Mucosa of rectum (tissue), 2 donors: ENCODE measurements at regions not wholly inside any gene's neighbourhood (a gene's known extent, or its start where the extent isn't known, plus 50 kb on each side); places are given as distances from the start of the nearest gene placed in this dataset.
"Not testable (repeated sequence)": the region's sequence is repeated elsewhere in the genome, so short reads cannot be mapped to it uniquely, and the experiment has no call there.

Experiments used
- H3K27ac ChIP-seq, 2 donors: one replicate each; pipeline ENCODE4 v1.7.0; 2013; ENCODE audit warnings: inconsistent platforms in 2 of 2, low read depth in 2 of 2, low read length in 2 of 2
- H3K27me3 ChIP-seq, 2 donors: one replicate each; pipeline ENCODE4 v1.7.0; 2013; ENCODE audit warnings: low read length in 2 of 2; ENCODE audit not compliant: control insufficient read depth in 2 of 2, insufficient read depth in 2 of 2
- H3K36me3 ChIP-seq, 2 donors: one replicate each; pipeline ENCODE4 v1.7.0; 2013; ENCODE audit warnings: low read length in 2 of 2; ENCODE audit not compliant: control insufficient read depth in 2 of 2, insufficient read depth in 2 of 2
- H3K4me1 ChIP-seq, 2 donors: one replicate each; pipeline ENCODE4 v1.7.0; 2013; ENCODE audit warnings: low read length in 2 of 2, mild to moderate bottlenecking in 1 of 2; ENCODE audit not compliant: control insufficient read depth in 2 of 2, insufficient read depth in 2 of 2
- H3K4me3 ChIP-seq, 2 donors: one replicate each; pipeline ENCODE4 v1.7.0; 2013; ENCODE audit warnings: low read length in 2 of 2
- H3K9ac ChIP-seq, 2 donors: one replicate each; pipeline ENCODE4 v1.7.0; 2013; ENCODE audit warnings: low read length in 2 of 2, low read depth in 1 of 2, mild to moderate bottlenecking in 1 of 2
- H3K9me3 ChIP-seq, 2 donors: one replicate each; pipeline ENCODE4 v1.7.0; 2013; ENCODE audit warnings: low read length in 2 of 2; ENCODE audit not compliant: control insufficient read depth in 2 of 2
- donor health status: healthy.
- donor health status: Normal muscosa, but diverticular disease.

GRCh38 chrX:3843522-3844145, 130.2 kb upstream of the PRKX start:
- H3K4me1 ChIP-seq, H3K27ac ChIP-seq, H3K9me3 ChIP-seq, H3K27me3 ChIP-seq, H3K36me3 ChIP-seq, H3K9ac ChIP-seq, H3K4me3 ChIP-seq: not testable (repeated sequence)

GRCh38 chrX:3842822-3843521, 129.5 kb upstream of the PRKX start:
- not testable (repeated sequence) for H3K27ac ChIP-seq, H3K9me3 ChIP-seq, H3K27me3 ChIP-seq, H3K4me1 ChIP-seq, H3K9ac ChIP-seq, H3K36me3 ChIP-seq
- H3K4me3 ChIP-seq, result peak overlapping the region; percentile 48 to 57

- not testable (repeated sequence) for H3K4me3 ChIP-seq, H3K9ac ChIP-seq, H3K27ac ChIP-seq, H3K9me3 ChIP-seq, H3K27me3 ChIP-seq, H3K36me3 ChIP-seq, H3K4me1 ChIP-seq
Measured at GRCh38 chrX:3838754-3839153, 125.3 kb upstream of the PRKX start.

- H3K9me3 ChIP-seq, H3K36me3 ChIP-seq, H3K9ac ChIP-seq, H3K4me3 ChIP-seq, H3K27me3 ChIP-seq, H3K27ac ChIP-seq, H3K4me1 ChIP-seq: not testable (repeated sequence)
Measured at GRCh38 chrX:3837958-3838643, 124.7 kb upstream of the PRKX start.

GRCh38 chrX:3837211-3837610, 123.8 kb upstream of the PRKX start:
- not testable (repeated sequence) for H3K36me3 ChIP-seq, H3K4me3 ChIP-seq, H3K27ac ChIP-seq, H3K9me3 ChIP-seq, H3K4me1 ChIP-seq, H3K9ac ChIP-seq, H3K27me3 ChIP-seq

GRCh38 chrX:3833761-3834542, 120.5 kb upstream of the PRKX start:
- not testable (repeated sequence) for H3K36me3 ChIP-seq, H3K27me3 ChIP-seq, H3K9me3 ChIP-seq, H3K4me3 ChIP-seq, H3K4me1 ChIP-seq, H3K27ac ChIP-seq, H3K9ac ChIP-seq

GRCh38 chrX:3830020-3830419, 116.6 kb upstream of the PRKX start:
- H3K27ac ChIP-seq, H3K9me3 ChIP-seq, H3K27me3 ChIP-seq, H3K4me3 ChIP-seq, H3K36me3 ChIP-seq, H3K4me1 ChIP-seq, H3K9ac ChIP-seq: not testable (repeated sequence)

GRCh38 chrX:3829041-3829531, 115.6 kb upstream of the PRKX start:
- H3K4me3 ChIP-seq, H3K9me3 ChIP-seq, H3K36me3 ChIP-seq, H3K27ac ChIP-seq, H3K27me3 ChIP-seq, H3K9ac ChIP-seq, H3K4me1 ChIP-seq: not testable (repeated sequence)

- H3K36me3 ChIP-seq, H3K4me3 ChIP-seq, H3K9me3 ChIP-seq, H3K9ac ChIP-seq, H3K27ac ChIP-seq, H3K4me1 ChIP-seq, H3K27me3 ChIP-seq: not testable (repeated sequence)
Measured at GRCh38 chrX:3828378-3829040, 115.1 kb upstream of the PRKX start.

- not testable (repeated sequence) for H3K9ac ChIP-seq, H3K27ac ChIP-seq, H3K9me3 ChIP-seq, H3K4me3 ChIP-seq, H3K27me3 ChIP-seq, H3K4me1 ChIP-seq
- H3K36me3 ChIP-seq, result peaks cover 9 to 12% of the 10 kb centered on the region in 2 donors
Measured at GRCh38 chrX:3824008-3824407, 110.6 kb upstream of the PRKX start.
